ENCODE measurements at regions not wholly inside any gene's neighbourhood (a gene's known extent, or its start where the extent isn't known, plus 50 kb on each side); places are given as distances from the start of the nearest gene placed in this dataset.

DNA sequence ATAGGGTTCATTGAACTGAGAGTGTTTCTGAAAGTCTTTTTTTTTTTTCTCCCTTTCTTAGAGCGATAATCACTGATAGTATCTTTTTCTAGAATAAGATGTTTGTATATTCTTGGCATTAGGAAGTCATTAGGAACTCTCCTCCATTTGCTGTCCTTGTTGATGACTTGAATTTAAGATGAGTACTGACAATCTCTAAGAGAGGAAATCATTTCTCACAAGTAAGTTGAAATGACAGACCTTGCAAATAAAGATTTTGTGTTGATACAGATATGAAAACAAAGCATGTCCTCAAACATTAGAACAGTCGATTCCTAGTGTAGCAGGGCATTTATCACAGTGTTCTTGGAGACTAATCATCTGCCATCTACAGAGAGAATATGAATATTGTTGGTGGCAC, 458.4 kb upstream of the SYT1 start:
- TF ChIP-seq, protein P1, sequence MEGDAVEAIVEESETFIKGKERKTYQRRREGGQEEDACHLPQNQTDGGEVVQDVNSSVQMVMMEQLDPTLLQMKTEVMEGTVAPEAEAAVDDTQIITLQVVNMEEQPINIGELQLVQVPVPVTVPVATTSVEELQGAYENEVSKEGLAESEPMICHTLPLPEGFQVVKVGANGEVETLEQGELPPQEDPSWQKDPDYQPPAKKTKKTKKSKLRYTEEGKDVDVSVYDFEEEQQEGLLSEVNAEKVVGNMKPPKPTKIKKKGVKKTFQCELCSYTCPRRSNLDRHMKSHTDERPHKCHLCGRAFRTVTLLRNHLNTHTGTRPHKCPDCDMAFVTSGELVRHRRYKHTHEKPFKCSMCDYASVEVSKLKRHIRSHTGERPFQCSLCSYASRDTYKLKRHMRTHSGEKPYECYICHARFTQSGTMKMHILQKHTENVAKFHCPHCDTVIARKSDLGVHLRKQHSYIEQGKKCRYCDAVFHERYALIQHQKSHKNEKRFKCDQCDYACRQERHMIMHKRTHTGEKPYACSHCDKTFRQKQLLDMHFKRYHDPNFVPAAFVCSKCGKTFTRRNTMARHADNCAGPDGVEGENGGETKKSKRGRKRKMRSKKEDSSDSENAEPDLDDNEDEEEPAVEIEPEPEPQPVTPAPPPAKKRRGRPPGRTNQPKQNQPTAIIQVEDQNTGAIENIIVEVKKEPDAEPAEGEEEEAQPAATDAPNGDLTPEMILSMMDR (IDR thresholded peaks at IDR 0.05): no peak
- TF ChIP-seq POLR2A (IDR thresholded peaks at IDR 0.05): no peak
